ENCODE measurements at regions not wholly inside any gene's neighbourhood (a gene's known extent, or its start where the extent isn't known, plus 50 kb on each side); places are given as distances from the start of the nearest gene placed in this dataset.
"Not testable (repeated sequence)": the region's sequence is repeated elsewhere in the genome, so short reads cannot be mapped to it uniquely, and the experiment has no call there.

- in situ Hi-C loops (cut with HindIII; ENCODE audit: low sequenced_read_pairs) = no loop called here
These were observed 97.3 kb upstream of the CTBP2 start for GRCh38 chr10:125257521-125258108.

DNA sequence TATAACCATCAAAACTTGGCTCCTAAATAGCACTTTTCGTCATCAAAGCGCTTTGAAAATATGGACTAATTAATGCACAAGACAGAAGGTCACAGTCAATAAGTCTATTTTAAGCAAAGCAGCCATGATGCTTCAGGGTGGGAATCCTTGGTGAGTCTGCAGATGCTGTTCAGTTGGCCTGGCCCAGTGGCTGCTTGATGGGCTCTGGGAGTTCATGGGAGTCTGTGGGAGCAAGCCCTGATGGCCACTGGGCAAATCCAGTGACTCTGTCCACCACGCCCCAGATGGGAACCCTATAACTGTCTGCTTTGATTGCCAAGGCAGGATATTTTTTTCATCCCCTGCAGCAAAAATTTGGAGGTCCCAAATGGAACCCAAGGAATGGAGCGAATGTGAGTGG lies 95.7 kb upstream of the CTBP2 start:
- in situ Hi-C loops (cut with HindIII; ENCODE audit: low sequenced_read_pairs) = no loop called here

- in situ Hi-C loops (cut with HindIII; ENCODE audit: low sequenced_read_pairs) = no loop called here
These were observed 92.6 kb upstream of the CTBP2 start for GRCh38 chr10:125252937-125253336.

- in situ Hi-C loops (cut with HindIII; ENCODE audit: low sequenced_read_pairs) = not testable (repeated sequence)
These were observed 90.5 kb upstream of the CTBP2 start for GRCh38 chr10:125250834-125251233.

DNA sequence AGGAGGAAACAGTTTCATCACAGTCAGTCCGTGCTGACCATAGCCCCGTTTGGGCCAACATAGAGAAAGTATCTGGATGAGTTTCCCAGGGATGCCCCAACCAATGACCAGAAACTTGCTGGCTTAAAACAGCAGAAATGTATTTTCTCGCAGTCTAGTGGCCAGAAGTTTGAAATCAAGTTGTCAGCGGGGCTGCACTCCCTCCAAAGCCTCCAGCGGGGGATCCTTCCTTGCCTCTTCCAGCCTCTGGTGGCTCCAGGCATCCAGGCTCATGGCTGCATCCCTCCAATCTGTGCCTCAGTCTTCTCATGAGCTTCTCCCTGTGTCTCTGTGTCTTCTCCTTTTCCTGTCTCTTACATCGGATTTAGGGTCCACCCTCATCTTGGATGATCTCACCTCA lies 89.6 kb upstream of the CTBP2 start:
- in situ Hi-C loops (cut with HindIII; ENCODE audit: low sequenced_read_pairs) = no loop called here

GRCh38 chr10:125248489-125248888 lies 88.1 kb upstream of the CTBP2 start:
- in situ Hi-C loops (cut with HindIII; ENCODE audit: low sequenced_read_pairs) = no loop called here

GRCh38 chr10:125247576-125247975 lies 87.2 kb upstream of the CTBP2 start:
- in situ Hi-C loops (cut with HindIII; ENCODE audit: low sequenced_read_pairs) = no loop called here

DNA sequence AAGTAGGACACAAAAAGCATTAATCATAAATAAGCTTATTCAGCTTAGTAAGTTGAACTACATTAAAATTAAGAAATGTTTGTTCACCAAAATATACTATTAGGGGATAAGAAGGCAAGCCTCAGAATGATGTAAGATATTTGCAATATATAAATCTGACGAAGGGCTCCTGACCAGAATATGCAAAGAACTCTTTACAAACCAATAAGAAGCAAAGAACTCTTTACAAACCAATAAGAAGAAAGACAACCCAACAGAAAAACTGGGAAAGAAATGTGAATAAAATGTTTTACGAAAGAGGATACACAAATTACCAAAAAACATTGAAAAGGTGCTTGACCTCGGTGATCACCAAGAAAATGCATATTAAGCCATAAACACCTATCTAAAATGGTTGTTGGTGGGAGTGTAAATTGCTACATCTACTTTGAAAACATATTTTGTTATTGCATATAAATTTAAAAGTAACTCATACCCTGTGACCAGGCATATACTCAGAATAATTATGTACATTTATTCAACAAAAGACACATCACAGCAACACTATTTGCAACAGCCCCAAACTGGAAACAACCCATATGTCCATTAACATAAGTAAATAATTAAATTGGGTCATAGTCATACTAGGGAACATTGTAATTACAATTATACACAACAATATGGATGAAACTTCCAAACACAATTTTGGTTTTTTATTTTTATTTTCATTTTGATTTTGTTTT lies 83.3 kb upstream of the CTBP2 start:
- in situ Hi-C loops (cut with HindIII; ENCODE audit: low sequenced_read_pairs) = no loop called here

GRCh38 chr10:125238682-125239081 lies 78.3 kb upstream of the CTBP2 start:
- in situ Hi-C loops (cut with HindIII; ENCODE audit: low sequenced_read_pairs) = no loop called here

DNA sequence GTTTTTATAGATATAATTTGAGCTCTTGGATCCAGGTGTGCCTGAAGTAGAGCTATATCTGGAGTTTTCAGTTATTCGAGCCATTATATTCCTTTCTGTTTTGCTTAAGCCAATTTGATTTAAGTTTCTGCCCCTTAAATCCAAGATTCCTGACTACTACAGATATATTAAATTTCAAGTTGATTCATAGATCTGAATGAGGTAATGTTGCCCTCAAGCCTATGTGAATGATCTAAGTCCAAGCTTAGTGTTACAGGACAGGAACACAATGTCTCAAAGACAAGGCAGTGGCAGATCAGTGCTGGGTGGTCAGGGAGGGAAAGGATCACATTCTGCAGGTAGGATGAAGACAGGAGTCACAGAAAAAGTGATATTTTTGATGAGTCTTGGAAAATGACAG lies 75.7 kb upstream of the CTBP2 start:
- in situ Hi-C loops (cut with HindIII; ENCODE audit: low sequenced_read_pairs) = no loop called here

DNA sequence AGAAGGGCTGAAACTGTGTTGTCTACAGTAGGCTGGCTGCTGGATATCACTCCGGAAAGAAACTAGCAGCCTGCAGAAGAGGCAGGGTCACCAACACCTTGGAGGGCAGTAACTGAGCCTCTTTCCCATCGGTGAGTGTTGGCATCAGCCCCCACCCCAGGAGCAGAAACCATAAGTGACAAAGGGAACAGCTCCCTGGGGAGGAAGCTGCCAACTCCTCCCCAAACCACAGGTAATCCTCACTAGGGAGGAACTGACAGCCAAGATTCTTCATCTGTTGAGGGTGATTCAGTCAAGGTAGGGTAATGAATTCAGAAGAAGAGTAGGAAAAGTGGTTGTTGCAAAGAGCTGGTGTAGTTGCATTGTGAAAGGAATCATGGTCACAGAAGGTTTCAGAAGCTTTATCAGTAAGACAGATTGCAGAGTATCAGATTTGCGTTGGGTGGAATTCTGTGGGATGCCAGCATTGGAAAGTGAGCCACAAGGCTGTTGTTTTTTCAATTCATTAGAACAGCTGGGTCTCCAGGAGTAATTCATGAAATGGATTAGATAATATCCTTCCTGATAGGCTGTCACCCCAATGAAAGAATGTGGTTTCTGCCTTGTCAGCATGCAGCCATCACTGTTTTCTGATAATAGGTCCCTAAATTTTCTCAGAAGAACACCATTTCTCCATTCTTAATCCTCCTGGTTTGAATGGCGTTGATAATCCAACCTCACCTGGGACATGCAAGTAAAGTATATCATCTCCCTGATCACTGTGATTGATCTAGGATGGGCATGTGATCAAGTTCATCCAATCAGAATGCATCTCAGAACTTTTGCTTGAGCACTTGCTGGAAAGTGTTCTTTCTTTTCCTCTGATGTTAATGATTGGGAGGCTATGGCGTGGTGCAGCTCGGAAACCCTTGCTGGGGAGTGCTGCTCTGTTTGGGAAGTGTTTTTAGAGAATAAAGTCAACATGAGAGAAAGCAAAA lies 75.0 kb upstream of the CTBP2 start:
- in situ Hi-C loops (cut with HindIII; ENCODE audit: low sequenced_read_pairs) = no loop called here

- in situ Hi-C loops (cut with HindIII; ENCODE audit: low sequenced_read_pairs) = not testable (repeated sequence)
These were observed 74.2 kb upstream of the CTBP2 start for GRCh38 chr10:125234576-125234975.

- in situ Hi-C loops (cut with HindIII; ENCODE audit: low sequenced_read_pairs) = no loop called here
These were observed 73.4 kb upstream of the CTBP2 start for GRCh38 chr10:125233726-125234125.

DNA sequence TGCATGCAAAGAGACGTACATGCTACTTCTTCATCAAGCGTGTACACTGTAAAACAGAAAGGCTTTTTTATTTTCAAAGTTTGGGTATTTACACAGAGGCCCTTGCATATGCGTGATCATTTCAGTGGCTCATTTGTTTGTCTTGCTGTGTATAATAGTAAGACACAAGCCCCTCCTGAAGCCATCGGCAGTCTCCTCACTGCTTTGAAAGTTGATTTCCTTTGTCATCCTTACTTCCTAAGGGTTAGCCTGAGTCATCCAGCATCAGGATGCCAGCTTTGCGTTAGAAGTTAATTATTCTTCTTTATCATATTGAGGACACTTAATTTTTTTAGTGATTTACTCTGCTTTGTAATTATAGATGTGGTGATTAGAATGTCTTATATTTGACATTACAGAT lies 72.5 kb upstream of the CTBP2 start:
- in situ Hi-C loops (cut with HindIII; ENCODE audit: low sequenced_read_pairs) = no loop called here

DNA sequence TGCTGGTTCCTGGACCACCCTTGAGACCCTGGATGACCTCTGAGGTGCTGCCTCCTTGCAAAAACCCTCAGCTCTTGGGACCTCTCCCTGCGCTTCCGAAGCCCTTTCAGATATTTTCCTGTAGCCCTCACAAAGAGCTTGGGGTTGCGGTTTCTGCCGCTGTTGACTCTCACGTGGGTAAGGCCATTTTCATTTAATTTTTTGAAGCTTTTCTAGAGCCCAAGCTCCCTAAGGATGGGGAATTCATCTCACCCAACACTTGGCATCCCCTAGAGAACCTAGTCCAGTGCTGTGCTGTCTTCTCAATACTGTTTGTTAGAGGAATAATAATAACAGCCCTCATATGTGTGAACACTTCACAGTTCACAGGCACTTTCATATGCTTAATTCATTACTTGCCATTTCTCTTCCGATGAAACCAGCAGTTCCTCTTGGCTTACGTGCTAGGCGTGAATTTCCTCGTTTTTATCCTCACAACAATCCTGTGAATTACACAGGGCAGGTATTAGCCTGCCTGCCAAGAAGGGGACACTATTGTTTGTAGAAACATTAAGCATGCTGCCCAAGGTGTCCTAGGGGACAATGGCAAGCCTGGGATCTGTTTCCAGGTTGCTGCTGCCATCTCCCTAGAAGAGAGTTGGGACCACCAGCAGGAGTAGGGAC lies 71.6 kb upstream of the CTBP2 start:
- in situ Hi-C loops (cut with HindIII; ENCODE audit: low sequenced_read_pairs) = no loop called here

- in situ Hi-C loops (cut with HindIII; ENCODE audit: low sequenced_read_pairs) = no loop called here
These were observed 70.9 kb upstream of the CTBP2 start for GRCh38 chr10:125231116-125231812.

DNA sequence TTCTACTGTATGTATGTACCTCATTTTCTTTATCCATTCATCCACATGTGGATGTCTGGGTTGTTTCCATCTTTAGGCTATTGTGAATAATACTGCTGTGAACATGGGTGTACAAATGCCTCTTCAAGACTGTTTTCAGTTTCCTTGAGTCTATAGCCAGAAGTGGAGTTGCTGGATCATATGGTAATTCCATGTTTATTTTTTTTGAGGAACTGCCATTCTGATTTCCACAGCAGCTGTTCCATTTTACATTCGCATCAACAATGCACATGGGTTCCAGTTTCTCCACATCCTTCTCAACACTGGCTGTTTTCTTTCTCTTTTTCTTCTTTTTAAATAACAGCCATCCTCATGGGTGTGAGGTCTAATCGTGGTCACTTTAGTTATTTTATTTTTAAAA lies 69.9 kb upstream of the CTBP2 start:
- in situ Hi-C loops (cut with HindIII; ENCODE audit: low sequenced_read_pairs) = no loop called here

DNA sequence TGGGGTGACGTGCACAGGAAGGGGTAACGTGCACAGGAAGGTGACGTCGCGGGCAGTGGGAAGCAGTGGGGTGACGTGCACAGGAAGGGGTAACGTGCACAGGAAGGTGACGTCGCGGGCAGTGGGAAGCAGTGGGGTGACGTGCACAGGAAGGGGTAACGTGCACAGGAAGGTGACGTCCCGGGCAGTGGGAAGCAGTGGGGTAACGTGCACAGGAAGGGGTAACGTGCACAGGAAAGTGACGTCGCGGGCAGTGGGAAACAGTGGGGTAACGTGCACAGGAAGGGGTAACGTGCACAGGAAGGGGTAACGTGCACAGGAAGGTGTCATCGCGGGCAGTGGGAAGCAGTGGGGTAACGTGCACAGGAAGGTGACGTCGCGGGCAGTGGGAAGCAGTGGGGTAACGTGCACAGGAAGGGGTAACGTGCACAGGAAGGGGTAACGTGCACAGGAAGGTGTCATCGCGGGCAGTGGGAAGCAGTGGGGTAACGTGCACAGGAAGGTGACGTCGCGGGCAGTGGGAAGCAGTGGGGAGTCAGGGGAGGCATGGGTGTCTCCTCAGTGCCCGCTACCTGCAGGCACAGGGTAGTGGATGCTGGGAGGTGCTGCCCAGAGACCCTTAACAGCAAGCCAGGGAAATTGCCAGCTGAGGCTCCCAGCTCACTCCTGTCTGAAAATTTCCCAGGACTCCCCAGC lies 68.0 kb upstream of the CTBP2 start:
- in situ Hi-C loops (cut with HindIII; ENCODE audit: low sequenced_read_pairs) = not testable (repeated sequence)

DNA sequence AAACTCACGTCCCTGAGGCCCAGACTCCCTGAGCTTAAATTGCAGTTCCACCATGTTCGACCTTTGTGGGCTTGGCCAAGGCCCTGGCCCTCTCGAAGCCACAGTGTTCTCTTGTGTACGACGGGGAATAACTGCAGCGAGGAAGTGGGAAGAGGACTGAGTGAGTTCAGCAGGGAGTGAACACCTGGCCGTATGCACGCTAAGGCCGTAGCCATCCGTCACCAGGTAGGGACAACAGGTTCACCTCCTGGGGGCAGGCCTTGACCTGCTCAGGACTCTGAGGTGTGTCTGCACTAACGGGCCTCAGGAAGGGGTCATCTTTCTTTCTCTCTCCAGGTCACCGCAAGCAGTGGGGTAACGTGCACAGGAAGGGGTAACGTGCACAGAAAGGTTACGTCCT lies 67.2 kb upstream of the CTBP2 start:
- in situ Hi-C loops (cut with HindIII; ENCODE audit: low sequenced_read_pairs) = no loop called here

DNA sequence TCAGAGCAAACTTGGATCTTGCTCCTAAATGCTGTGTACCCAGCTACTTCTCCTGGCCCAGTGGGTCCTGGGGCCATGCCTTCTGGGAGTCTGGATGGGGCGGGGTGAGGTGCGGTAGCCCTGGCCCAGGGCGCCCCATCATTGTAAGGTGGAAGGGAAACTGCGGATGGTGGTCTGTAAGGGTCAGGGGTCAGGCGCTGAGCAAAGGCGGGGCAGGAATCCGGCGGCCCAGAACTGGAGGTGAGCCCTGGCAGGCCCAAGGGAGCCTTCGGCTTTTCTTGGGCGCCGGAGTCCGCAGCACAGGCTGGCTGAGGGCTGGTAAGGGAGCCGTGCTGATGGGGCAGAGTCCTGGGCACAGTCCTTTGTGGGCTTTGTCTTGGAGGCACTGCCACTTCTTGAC lies 66.5 kb upstream of the CTBP2 start:
- in situ Hi-C loops (cut with HindIII; ENCODE audit: low sequenced_read_pairs) = no loop called here
